Loucy (cell line): ENCODE measurements at regions not wholly inside any gene's neighbourhood (a gene's known extent, or its start where the extent isn't known, plus 50 kb on each side); places are given as distances from the start of the nearest gene placed in this dataset.

Experiments
- H2AFZ ChIP-seq: fragments of 200-600 bp; sonication (generic); 2 replicates; pipeline ENCODE4 v1.6.0; 2016; ENCODE audit warnings: antibody characterized with exemption, mild to moderate bottlenecking, low read length, moderate library complexity
- H3F3A ChIP-seq: fragments of 200-600 bp; 2 replicates; pipeline ENCODE4 v1.6.0; 2016; ENCODE audit warnings: antibody characterized with exemption, low read depth, mild to moderate bottlenecking
- H3K27me3 ChIP-seq: fragments of 200-600 bp; sonication (generic); 2 replicates; pipeline ENCODE4 v1.6.1; 2014; ENCODE audit warnings: low read length, mild to moderate bottlenecking; ENCODE audit not compliant: insufficient read depth, poor library complexity, severe bottlenecking
- H3K36me3 ChIP-seq: fragments of 200-600 bp; sonication (generic); 2 replicates; pipeline ENCODE4 v1.6.1; 2016; ENCODE audit warnings: low read length; ENCODE audit not compliant: insufficient read depth
- H3K4me1 ChIP-seq: fragments of 200-600 bp; sonication (generic); 2 replicates; pipeline ENCODE4 v1.5.1; 2014; ENCODE audit warnings: low read length, mild to moderate bottlenecking; ENCODE audit not compliant: insufficient read depth, poor library complexity, severe bottlenecking
- H3K4me2 ChIP-seq: fragments of 200-600 bp; sonication (generic); 2 replicates; pipeline ENCODE4 v1.6.0; 2014; ENCODE audit warnings: antibody characterized with exemption, low read length, low read depth, mild to moderate bottlenecking; ENCODE audit not compliant: poor library complexity, severe bottlenecking
- H3K4me3 ChIP-seq: fragments of 200-600 bp; sonication (generic); 2 replicates; pipeline ENCODE4 v1.5.1; 2014; ENCODE audit warnings: low read length, mild to moderate bottlenecking, mixed read lengths; ENCODE audit not compliant: poor library complexity, severe bottlenecking
- H3K79me2 ChIP-seq: fragments of 200-600 bp; sonication (generic); 2 replicates; pipeline ENCODE4 v1.6.1; 2014; ENCODE audit warnings: low read length; ENCODE audit not compliant: insufficient read depth
- H3K9ac ChIP-seq: fragments of 200-600 bp; sonication (generic); 2 replicates; pipeline ENCODE4 v1.6.0; 2014; ENCODE audit warnings: mild to moderate bottlenecking, low read depth, low read length, moderate library complexity; ENCODE audit not compliant: poor library complexity, severe bottlenecking
- H3K9me2 ChIP-seq: fragments of 200-600 bp; sonication (generic); replicated peaks from 2 replicates; pipeline ENCODE4 v1.6.1; 2016; ENCODE audit warnings: low read depth, low read length, mixed read lengths
- H3K9me3 ChIP-seq: fragments of 200-600 bp; sonication (generic); 2 replicates; pipeline ENCODE4 v1.6.1; 2014; ENCODE audit warnings: mild to moderate bottlenecking, antibody characterized with exemption, low read length, low read depth; ENCODE audit not compliant: insufficient read depth
- H4K20me1 ChIP-seq: fragments of 200-600 bp; sonication (generic); 2 replicates; pipeline ENCODE4 v1.6.0; 2014; ENCODE audit warnings: antibody characterized with exemption, low read length, mild to moderate bottlenecking; ENCODE audit not compliant: insufficient read depth, poor library complexity, severe bottlenecking
- CTCF ChIP-seq: fragments of 200-600 bp; sonication (generic); conservative IDR thresholded peaks from 2 replicates; pipeline ENCODE4 v1.5.1; 2014; ENCODE audit warnings: mild to moderate bottlenecking, antibody characterized with exemption, low read length
- EZH2phosphoT487 ChIP-seq: fragments of 200-600 bp; IDR thresholded peaks from 2 replicates; pipeline ENCODE4 v1.6.1; 2018; ENCODE audit warnings: antibody characterized with exemption, mild to moderate bottlenecking, moderate library complexity, borderline replicate concordance

GRCh38 chr4:64594723-64595122 lies 185.5 kb upstream of the TECRL start:
- no peak for TF ChIP-seq EZH2phosphoT487
- TF ChIP-seq CTCF = no peak
- H3K36me3 ChIP-seq = no peaks in the 10 kb centered on the region
- no peaks in the 10 kb centered on the region for H3K79me2 ChIP-seq
- H3K4me1 ChIP-seq = no peaks in the 10 kb centered on the region
- H3K4me2 ChIP-seq = no peak overlapping the region
- no peak overlapping the region for H2AFZ ChIP-seq
- H3K4me3 ChIP-seq = no peak overlapping the region
- H3K9me2 ChIP-seq = no peaks in the 10 kb centered on the region
- H3F3A ChIP-seq = no peaks in the 10 kb centered on the region
- H3K9ac ChIP-seq = no peak overlapping the region
- H3K9me3 ChIP-seq = no peaks in the 10 kb centered on the region
- H3K27me3 ChIP-seq = no peaks in the 10 kb centered on the region
- no peaks in the 10 kb centered on the region for H4K20me1 ChIP-seq

- no peak overlapping the region for H3K9ac ChIP-seq
- H3K36me3 ChIP-seq = no peaks in the 10 kb centered on the region
- H3K27me3 ChIP-seq = no peaks in the 10 kb centered on the region
- no peak overlapping the region for H2AFZ ChIP-seq
- TF ChIP-seq CTCF (no peak), EZH2phosphoT487 (no peak)
- H3F3A ChIP-seq = no peaks in the 10 kb centered on the region
- no peak overlapping the region for H3K4me3 ChIP-seq
- H3K79me2 ChIP-seq = no peaks in the 10 kb centered on the region
- no peak overlapping the region for H3K4me2 ChIP-seq
- no peaks in the 10 kb centered on the region for H3K9me2 ChIP-seq
- H3K9me3 ChIP-seq = no peaks in the 10 kb centered on the region
- no peaks in the 10 kb centered on the region for H4K20me1 ChIP-seq
- H3K4me1 ChIP-seq = no peaks in the 10 kb centered on the region
These were observed 179.3 kb upstream of the TECRL start for GRCh38 chr4:64588507-64588906.

GRCh38 chr4:64584981-64585557 lies 175.8 kb upstream of the TECRL start:
- no peak overlapping the region for H3K4me3 ChIP-seq
- H4K20me1 ChIP-seq = no peaks in the 10 kb centered on the region
- H3K4me2 ChIP-seq = peak overlapping the region; percentile 16
- no peaks in the 10 kb centered on the region for H3F3A ChIP-seq
- no peaks in the 10 kb centered on the region for H3K27me3 ChIP-seq
- H2AFZ ChIP-seq = no peak overlapping the region
- TF ChIP-seq CTCF (peak; percentile 63), EZH2phosphoT487 (no peak)
- no peaks in the 10 kb centered on the region for H3K9me3 ChIP-seq
- no peaks in the 10 kb centered on the region for H3K79me2 ChIP-seq
- H3K4me1 ChIP-seq = no peaks in the 10 kb centered on the region
- no peaks in the 10 kb centered on the region for H3K9me2 ChIP-seq
- no peak overlapping the region for H3K9ac ChIP-seq
- no peaks in the 10 kb centered on the region for H3K36me3 ChIP-seq
